HL-60 (cell line): ENCODE measurements at regions not wholly inside any gene's neighbourhood (a gene's known extent, or its start where the extent isn't known, plus 50 kb on each side); places are given as distances from the start of the nearest gene placed in this dataset.

Experiments used
- POLR2AphosphoS5 ChIP-seq: IDR thresholded peaks from 2 replicates; pipeline ENCODE4 v1.6.1; 2012; ENCODE audit warnings: low read depth
- TF ChIP-seq, protein P1 (sequence below): IDR thresholded peaks from one replicate; pipeline ENCODE4 v1.5.1; 2011; ENCODE audit warnings: low read length, control low read depth, inconsistent platforms; ENCODE audit not compliant: insufficient read depth

DNA sequence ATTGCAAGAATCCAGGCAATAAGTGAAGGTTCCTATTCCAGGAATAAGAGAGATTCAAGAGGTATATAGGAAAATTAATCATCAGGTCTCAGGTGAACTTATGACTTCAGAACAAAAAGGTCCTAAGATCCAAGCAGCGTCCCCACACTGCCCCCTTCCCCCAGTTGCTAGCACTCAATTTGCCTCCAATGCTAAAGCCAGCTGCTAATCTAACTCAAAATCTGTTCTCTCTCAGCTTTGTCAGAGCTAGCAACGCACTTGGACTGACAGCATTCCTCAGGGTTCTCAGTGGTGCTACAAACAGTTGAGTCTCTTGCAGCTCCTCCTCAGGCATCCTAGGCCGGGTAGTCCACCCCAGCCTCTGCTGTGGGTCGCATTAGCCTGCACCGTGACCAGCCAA is 148.3 kb downstream of the RFX6 start:
- TF ChIP-seq, protein P1, sequence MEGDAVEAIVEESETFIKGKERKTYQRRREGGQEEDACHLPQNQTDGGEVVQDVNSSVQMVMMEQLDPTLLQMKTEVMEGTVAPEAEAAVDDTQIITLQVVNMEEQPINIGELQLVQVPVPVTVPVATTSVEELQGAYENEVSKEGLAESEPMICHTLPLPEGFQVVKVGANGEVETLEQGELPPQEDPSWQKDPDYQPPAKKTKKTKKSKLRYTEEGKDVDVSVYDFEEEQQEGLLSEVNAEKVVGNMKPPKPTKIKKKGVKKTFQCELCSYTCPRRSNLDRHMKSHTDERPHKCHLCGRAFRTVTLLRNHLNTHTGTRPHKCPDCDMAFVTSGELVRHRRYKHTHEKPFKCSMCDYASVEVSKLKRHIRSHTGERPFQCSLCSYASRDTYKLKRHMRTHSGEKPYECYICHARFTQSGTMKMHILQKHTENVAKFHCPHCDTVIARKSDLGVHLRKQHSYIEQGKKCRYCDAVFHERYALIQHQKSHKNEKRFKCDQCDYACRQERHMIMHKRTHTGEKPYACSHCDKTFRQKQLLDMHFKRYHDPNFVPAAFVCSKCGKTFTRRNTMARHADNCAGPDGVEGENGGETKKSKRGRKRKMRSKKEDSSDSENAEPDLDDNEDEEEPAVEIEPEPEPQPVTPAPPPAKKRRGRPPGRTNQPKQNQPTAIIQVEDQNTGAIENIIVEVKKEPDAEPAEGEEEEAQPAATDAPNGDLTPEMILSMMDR, result no peak
- no peak for TF ChIP-seq POLR2AphosphoS5
